NOMO-1 treated with dmso at 0.1 percent for 144 hours (cell line): ENCODE measurements at regions not wholly inside any gene's neighbourhood (a gene's known extent, or its start where the extent isn't known, plus 50 kb on each side); places are given as distances from the start of the nearest gene placed in this dataset.

ENCODE experiments used
- DNase-seq: peaks from one replicate; lab custom pipeline; 2025; ENCODE audit not compliant: unreplicated experiment; lab: John Stamatoyannopoulos, UW

DNA sequence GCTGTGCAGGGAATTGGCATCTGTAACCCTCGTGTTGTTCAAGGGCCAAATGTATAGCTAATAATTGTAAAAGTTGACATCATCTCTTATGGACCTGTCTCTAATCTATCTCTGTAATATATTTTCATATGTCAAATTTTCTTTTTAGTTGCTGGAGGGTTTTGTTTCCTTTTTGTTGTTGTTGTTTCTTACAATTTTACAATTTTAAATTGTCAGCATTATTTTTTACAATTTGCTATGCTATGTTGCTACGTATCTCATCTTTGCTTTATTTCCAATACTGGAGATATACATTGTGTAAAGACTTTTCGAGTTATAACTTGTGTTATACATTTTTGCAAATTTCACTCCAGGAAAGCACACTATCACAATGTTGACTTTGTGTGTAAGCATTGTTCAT lies 290.2 kb upstream of the SP4 start:
- DNase-seq, result no peak

DNA sequence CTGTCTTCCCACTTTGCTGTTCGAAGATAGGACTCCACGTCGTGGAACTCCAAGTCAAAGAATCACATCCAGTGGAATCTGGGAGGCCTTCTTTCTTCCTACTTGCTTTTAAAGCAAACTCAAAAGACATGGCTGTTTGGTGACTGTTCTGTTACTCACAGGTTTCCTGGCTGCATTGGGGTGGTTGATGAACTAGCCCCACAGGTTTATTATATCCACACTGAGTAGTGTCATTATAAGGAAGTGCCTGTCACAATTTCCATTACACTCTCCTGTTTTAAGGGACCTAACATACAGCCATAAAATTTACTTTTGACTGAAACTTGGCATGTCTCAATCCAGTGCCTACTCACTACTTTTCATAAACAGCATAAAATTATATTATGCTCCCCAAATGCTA lies 287.3 kb upstream of the SP4 start:
- DNase-seq, result no peak

DNA sequence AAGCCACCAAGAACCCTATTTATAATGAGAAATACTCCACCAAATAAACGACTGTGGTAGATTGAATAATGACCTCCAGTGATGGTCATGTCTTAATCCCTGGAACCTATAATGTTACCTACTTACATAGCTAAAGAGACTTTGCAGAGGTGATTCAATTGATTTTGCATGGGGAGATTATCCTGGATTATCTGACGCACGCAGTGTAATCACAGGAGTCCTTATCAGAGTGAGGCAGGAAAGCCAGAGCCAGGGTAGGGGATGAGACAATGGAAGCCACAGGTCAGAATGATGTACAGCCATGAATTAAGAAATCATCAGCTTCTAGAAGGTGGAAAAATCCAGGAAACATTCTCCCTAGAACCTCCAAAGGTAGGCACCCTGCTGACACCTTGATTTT lies 286.4 kb upstream of the SP4 start:
- no peak for DNase-seq

DNA sequence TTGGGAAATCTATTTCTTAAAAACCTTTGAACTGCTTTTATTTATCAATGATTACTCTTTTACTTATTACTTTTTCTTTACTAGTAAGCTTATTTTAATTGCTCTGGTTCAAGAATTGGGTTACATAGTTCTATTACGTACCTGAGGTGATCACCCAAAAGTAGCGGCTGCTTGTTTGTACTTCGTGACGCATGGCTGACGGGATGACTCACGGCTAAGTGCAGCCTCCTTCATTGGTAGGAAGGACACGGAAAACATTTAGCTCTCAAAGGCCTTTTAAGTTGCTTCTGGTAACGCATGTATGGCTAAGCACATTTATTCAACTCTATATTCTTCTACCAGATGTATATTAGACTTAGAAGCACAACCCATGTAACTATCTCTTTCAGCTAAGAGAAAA lies 285.8 kb upstream of the SP4 start:
- no peak for DNase-seq

DNA sequence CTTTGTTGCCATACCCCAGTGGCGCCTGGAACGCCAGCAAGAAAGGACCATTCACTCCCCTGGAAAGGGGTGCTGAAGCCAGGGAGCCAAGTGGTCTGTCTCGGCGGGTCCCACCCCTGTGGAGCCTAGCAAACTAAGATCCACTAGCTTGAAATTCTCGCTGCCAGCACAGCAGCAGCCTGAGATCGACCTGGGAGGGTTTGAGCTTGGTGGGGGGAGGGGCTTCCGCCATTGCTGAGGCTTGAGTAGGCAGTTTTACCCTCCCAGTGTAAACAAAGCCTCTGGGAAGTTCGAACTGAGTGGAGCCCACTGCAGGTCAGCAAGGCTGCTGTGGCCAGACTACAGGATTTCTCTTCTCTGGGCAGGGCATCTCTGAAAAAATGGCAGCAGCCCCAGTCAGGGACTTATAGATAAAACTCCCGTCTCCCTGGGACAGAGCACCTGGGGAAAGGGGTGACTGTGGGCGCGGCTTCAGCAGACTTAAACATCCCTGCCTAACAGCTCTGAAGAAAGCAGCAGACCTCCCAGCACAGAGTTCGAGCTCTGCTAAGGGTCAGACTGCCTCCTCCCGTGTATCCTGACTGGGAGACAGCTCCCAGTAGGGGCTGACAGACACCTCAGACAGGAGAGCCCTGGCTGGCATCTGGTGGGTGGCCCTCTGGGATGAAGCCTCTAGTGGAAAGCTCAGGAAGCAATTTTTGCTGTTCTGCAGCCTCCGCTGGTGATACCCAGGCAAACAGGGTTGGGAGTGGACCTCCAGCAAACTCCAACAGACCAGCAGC lies 281.1 kb upstream of the SP4 start:
- DNase-seq, result no peak

DNA sequence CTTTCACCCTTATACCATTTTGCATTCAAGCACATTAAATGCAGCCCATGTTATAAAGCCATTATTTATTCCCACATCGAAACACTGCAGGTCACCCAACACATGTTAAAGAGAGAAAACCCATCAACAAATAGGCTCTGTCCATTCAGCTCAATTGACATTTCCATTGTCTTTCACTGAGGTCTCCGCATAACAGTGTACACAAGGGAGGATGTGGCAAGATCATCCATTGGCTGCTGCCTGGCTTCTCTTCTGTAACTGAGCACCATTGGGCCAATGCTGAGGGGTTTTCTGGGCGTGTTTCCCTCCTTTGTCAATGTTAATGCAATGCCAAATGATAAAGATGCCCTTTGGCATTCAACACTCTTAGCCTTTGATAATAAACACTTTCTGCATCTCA lies 278.1 kb upstream of the SP4 start:
- DNase-seq, result no peak

DNA sequence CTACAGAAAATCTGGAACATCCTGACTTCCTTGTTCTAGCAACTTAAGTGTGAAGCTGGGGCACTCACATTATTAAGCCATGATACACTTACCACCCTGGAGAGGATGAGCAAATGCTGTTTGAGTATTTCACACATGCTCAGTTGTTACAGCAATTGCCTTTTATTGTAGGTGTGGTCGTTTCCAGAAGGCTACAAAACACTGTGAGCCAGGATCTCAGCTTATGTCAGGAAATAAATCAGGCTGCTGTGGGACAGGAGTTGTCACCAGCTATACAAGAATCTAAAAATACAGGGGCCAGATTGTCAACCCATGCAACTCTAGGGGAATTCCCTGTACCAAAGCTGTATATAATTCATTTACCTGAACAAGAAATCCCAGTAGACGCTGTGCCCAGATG lies 273.3 kb upstream of the SP4 start:
- no peak for DNase-seq

DNA sequence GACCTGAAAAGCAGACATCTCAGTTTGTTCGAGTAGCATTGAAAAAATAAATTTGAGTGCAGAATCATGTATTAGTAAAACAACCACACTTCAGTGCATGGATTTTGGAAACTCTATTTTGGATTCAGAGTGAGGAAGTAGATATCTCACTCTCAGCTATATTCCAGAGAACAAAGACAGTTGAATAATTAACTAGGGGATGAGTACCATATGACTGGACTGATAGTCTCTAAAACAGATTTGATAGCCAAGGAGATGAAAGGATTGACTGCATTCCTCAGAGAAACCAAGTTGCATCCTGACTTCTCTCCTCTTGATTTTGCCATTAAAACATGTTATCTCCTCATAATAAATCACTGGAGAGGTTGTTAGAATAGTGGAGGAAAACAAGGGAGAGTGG lies 268.4 kb upstream of the SP4 start:
- DNase-seq, result no peak

DNA sequence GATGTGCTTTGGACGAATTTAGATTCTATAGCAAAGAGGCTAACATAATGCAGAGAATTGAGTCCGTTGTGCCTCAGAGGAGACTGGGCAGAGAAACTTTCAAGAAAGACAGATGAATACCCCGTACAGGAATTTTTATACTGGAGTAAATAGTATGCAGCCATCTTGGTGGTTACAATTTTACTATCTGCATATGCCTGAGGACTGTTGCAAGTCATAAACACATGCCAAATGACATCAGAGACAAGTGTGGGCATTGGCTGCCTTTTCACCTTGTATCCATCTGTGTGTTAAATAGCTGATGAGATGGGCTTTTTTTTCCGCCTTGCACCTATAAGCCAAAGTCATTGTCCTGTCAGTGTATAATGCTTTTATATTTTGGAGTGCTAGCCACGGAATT lies 267.5 kb upstream of the SP4 start:
- DNase-seq, result no peak

DNA sequence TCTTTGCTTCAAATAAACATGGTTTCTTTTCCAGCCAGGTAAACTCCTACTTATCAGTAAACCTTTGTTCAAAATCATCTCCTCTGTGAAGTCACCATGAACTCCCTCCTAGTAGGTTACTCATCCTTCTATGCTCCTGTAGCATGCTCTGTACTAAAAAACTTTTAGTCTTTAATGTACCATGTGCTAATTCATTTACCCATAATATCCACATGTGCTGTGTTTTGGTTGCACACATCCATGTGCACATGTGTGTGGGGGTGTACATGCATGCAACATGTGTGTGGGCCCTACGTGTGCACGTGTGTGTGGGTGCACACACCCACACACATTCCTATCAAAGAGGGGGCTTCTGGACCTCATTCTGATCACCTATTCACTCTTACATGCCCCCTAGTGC lies 259.9 kb upstream of the SP4 start:
- DNase-seq, result no peak

DNA sequence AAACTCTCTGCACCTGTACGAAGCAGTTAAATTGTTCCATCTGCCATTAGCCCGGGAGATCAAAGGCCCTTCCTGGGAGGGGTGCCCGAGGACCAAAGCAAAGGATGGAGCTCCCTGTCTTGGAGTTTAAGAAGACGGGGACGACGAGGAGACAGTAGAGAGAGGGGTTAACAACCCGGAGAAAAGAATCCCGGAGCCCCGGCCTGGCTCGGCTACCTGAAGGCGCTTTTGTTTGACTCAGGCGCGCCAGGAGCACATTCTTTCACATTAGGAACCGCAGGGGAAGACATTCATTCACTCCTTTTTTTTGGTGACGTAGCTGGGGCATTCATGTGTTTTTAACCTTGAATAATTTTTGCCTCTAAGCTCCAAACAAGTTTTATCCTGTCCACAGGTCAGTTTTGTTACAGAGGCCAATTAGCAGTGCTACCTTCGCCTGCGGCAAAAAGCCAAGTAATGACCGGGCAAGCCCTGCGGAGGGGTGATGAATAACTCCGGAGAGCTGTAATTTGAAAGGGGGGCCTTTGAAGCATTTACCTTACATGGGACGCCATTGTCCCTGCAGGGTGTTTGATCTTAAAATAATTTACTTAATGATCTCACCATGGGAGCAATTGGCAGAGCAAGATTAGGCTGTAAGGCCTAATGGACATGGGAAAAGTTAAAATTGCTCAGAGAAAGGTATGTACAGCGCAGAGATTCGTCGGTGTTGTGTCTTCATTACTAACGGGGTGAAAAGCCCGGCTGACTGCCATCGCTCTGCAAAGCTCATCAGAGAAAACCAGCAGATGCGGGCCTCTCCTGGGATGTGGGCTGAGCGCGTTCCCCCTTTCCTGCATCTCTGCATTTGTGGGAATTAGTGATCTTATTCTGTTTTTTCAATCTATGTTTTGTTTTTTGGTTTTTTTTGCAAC lies 258.0 kb upstream of the SP4 start:
- DNase-seq, result no peak

DNA sequence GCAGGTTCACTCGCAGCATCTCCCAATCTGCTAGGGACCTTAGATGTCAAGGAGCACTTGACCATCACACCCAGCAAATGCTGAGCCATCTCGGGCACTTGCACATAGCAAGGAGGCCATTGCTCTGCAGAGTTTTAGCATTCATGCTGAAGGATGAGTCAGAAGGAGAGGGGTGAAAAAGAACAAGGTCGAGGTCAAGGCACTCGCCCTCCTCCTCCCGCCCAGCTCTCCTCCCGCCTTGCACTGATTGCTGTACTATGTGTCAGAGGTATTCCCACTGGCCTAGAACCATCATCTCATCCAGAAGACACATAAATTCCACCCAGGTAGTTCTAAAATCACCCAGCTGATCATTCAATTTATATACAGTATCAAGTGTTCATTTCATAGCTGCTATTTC lies 255.1 kb upstream of the SP4 start:
- DNase-seq, result no peak

DNA sequence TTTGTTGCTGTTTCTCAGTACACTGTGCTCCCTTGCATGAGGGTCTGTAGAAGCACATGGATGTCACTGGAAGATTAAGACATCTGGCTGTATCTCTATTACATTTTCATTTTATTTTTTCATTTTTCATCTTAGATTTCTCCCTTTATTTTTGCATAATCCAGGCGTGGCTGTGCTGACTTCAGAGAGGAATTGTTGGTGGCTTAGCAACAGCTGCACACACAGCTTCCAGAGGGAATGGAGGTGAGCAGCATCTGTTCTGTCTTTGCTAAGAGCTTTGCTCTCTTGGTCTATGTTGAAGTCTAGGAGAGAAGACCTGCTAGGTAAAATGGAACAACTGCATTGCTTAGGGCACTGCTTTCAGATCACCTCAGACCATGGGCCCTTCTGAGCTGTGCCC lies 254.4 kb upstream of the SP4 start:
- no peak for DNase-seq

DNA sequence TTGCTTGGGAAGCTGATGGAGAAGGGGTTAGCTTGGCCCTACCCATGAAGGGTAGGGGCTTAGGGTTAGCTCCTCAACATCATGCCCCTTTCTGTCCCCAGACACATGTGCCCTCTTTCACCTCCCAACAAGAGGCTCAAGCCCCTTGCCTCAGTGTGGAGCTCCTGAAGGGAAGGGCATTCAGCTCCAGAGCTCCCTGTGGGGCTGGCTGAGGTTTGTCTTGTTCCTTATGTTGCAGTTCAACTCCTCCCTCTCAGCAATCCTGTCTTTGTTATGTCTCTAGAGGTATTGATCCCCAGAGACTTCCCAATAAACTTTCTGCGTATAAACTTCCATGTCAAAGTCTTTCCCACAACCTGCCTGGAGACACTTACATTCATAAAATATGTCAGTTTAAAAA lies 252.2 kb upstream of the SP4 start:
- no peak for DNase-seq

DNA sequence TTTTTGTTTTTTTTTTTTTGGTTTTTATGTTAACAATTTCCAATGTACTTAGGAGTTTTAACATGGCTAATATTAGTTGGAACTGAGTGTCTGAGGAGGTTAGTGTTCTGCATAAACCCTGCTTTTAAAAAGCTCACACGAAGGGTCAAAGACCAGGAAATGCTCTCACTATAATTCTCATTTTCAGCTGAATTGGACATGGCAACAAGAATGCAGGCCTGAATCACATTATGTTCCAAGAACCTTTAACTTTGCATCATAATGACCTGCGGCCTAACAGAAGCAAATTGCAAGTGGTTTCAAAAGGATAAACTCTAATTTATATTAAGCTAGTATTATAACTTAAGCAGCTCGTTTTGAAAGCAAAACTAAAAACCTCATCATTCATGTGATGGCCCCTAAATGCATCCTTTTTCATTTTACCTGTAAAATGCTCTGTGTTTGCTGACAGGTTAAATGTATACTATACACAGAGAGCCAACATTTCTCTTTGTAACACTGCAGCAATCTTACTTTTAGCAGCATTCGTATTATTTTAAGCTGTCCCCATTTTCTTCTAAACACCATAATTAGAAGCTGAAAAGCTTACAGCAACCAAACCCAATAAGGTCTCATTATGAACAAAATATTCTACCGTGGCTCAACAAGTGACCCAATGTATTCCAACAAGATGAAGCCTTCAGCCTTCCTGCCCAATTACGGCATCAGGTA lies 242.8 kb upstream of the SP4 start:
- DNase-seq, result no peak

DNA sequence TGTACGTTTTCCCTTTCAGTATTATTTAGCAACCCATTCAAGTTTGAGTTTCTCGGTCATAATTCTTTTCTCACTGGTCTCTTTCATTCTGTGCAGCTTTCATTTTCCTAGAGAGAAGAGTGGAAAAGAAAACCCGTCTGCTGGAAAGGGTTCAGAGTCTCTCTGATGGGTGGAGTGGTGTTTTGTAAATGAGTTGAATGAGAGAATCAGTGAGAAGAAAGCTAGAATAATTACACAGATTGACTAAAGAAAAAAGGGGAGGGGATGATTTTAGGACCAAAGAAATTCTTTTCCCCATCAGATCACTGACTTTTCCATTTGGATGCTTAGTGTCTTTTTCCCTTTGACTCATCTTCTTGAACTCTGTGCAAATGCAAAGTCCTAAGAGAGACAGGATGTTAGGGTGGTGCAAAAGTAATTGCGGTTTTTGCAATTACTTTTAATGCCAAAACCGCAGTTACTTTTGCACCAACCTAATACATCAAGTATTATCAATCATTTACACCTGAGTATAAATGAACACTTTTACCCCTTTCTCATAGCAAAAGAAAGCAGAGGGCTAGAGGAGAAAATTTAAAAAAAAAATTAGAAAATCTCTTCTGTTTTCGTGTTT lies 242.1 kb upstream of the SP4 start:
- DNase-seq, result no peak

DNA sequence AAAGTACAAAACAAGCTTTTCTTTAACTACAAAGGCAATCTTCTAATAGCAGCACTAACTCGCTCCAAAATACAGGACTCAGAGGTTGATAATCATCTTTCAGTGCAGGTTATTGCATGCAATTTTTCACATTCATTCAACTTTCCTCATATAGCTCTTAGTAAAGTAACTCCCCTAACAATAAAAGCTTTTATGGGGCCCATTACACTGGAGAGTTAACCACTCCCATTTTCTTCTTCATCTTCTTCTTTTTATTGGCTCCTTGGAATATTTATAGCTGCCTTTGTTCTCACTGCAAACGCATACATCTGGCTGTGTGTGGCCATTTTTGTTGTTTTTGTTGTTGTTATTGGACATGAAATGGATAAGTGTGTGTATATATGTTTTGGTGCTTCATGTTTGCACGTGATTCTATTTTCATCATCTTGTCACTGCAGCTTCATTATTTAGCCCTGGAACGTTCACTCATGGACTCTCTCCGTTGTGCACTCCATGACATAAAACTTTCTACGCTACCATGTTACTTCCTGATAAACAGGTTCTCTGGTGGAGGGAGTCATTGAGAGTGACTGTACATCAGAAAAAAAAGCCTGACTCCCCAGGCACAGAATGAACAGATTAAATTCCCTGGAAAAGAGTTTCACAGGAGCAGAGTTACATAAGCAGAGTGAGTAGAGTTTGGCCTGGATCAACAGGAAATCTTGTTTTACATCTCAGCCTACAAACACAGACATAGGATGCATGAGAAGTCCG lies 236.4 kb upstream of the SP4 start:
- no peak for DNase-seq

DNA sequence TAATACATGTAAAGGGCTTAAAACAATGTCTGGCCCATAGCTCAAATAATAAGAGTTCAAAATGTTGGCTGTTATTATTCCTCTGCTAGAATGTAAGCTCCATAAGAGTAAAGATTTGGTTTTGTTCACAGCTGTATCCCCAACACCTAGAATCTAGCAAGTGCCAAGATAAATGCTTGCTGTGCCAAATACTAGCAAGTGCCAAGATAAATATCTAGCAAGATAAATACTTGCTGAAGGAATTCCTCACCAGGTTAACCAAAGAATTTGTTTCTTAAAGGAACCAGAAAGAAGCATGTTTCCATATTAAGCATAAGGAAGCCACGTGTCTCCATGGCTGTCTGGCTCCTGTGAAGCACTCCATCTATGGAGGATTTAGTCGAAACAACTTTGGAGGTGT lies 235.2 kb upstream of the SP4 start:
- DNase-seq, result no peak

DNA sequence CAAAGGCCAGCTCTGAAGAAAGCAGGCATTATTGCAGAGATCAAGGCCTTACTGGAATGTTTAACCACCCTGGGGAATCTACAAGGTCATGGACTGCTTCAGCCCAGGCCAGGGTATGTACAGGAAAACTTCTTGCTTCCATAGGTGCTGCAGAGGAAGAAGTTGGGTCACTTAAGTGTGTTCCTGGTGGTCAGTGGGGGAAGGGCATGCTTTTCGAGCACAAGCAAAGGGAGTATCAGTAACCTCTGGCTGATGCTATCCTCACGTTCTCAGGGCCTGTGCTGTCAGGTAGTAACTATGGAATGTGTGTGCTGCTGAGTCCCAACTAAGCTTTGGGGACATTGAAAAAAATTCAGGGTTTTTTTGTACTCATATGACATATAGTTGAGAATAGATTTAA lies 234.0 kb upstream of the SP4 start:
- DNase-seq, result no peak

DNA sequence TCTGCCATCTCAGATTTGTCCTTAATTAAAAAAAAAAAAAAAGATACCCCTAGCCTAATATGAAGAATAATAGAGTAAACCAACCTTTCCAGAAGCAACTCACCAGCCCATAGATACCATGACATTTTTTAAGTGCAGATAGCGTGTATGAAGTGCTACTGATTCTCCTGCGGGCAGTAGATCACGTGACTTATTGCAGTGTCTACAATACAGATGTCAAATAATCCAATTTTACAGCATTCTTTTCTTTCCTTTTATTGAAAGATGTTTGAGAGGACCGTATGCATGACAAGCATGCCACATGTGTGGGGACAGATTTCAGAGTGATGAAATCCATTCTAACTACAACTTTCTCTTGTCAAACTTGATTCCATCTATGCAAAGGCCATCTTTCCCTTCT lies 232.9 kb upstream of the SP4 start:
- no peak for DNase-seq

DNA sequence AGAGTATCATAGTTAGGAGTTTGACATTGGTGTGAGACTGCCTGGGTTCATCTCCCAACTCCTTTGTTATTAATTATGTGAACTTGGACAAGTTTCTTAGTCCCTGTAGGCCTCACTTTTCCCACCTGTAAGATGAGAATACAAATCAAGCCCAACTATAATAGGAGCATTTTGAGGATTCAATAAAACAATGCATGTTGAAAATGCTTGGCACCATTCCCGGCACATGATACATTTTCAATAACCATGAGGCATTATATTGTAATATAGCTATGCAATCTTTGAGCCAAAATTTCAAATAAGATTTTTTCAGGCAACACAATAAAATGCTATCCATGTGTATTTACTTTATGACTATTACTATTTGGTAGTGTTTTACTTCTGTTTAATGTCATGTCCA lies 229.0 kb upstream of the SP4 start:
- no peak for DNase-seq
